Neural cell (in vitro differentiated cells): ENCODE measurements at regions not wholly inside any gene's neighbourhood (a gene's known extent, or its start where the extent isn't known, plus 50 kb on each side); places are given as distances from the start of the nearest gene placed in this dataset.
"Not testable (repeated sequence)": the region's sequence is repeated elsewhere in the genome, so short reads cannot be mapped to it uniquely, and the experiment has no call there.

Experiments used
- H2AFZ ChIP-seq: fragments of 200-600, 300-800 bp; sonication (generic), shearing (Covaris generic); 2 replicates; pipeline ENCODE4 v1.6.0; 2014; ENCODE audit warnings: low read depth, mild to moderate bottlenecking, antibody characterized with exemption, low read length, moderate library complexity
- H3F3A ChIP-seq: fragments of 200-600 bp; shearing (Covaris generic); 2 replicates; pipeline ENCODE4 v1.6.1; 2016; ENCODE audit warnings: mild to moderate bottlenecking, moderate library complexity, mixed read lengths, antibody characterized with exemption, low read length; ENCODE audit not compliant: insufficient read depth, poor library complexity, severe bottlenecking
- H3K27ac ChIP-seq: fragments of 200-600, 300-800 bp; sonication (generic), shearing (Covaris generic); 2 replicates; pipeline ENCODE4 v1.5.1; 2014; ENCODE audit warnings: mild to moderate bottlenecking, low read length, moderate library complexity
- H3K27me3 ChIP-seq: fragments of 300-800, 200-600 bp; sonication (generic), shearing (Covaris generic); 2 replicates; pipeline ENCODE4 v1.6.0; 2014; ENCODE audit warnings: mild to moderate bottlenecking, low read depth, low read length, moderate library complexity; ENCODE audit not compliant: insufficient read depth
- H3K36me3 ChIP-seq: fragments of 300-800, 200-600 bp; sonication (generic), shearing (Covaris generic); 2 replicates; pipeline ENCODE4 v1.5.1; 2014; ENCODE audit warnings: mild to moderate bottlenecking, antibody characterized with exemption, low read length, moderate library complexity; ENCODE audit not compliant: insufficient read depth
- H3K4me2 ChIP-seq: fragments of 300-800, 200-600 bp; sonication (generic), shearing (Covaris generic); 2 replicates; pipeline ENCODE4 v1.6.0; 2014; ENCODE audit warnings: mild to moderate bottlenecking, low read length
- H3K4me3 ChIP-seq: fragments of 300-800, 200-600 bp; sonication (generic), shearing (Covaris generic); 2 replicates; pipeline ENCODE4 v1.5.1; 2014; ENCODE audit warnings: mild to moderate bottlenecking, low read length, moderate library complexity
- H3K79me2 ChIP-seq: fragments of 200-600 bp; shearing (Covaris generic); replicated peaks from 2 replicates; pipeline ENCODE4 v1.6.0; 2014; ENCODE audit warnings: mild to moderate bottlenecking, low read length, moderate library complexity; ENCODE audit not compliant: insufficient read depth
- H3K9ac ChIP-seq: fragments of 300-800, 200-600 bp; sonication (generic), shearing (Covaris generic); 2 replicates; pipeline ENCODE4 v1.6.1; 2016; ENCODE audit warnings: mild to moderate bottlenecking, low read length, mixed read lengths
- H3K9me2 ChIP-seq: fragments of 200-600 bp; shearing (Covaris generic); 2 replicates; pipeline ENCODE4 v1.6.1; 2016; ENCODE audit warnings: mild to moderate bottlenecking, low read length, mixed read lengths; ENCODE audit not compliant: insufficient read depth
- H3K9me3 ChIP-seq: fragments of 200-600, 300-800 bp; sonication (generic), shearing (Covaris generic); 2 replicates; pipeline ENCODE4 v1.6.1; 2016; ENCODE audit warnings: mild to moderate bottlenecking, mixed run types, low read length, moderate library complexity, mixed read lengths
- H4K20me1 ChIP-seq: fragments of 200-600 bp; shearing (Covaris generic); 2 replicates; pipeline ENCODE4 v1.6.1; 2016; ENCODE audit warnings: mild to moderate bottlenecking, mixed run types; ENCODE audit not compliant: insufficient read depth
- EP300 ChIP-seq: fragments of 450-650 bp; conservative IDR thresholded peaks from 2 replicates; pipeline ENCODE4 v1.6.1; 2014; ENCODE audit warnings: antibody characterized with exemption, mild to moderate bottlenecking, moderate library complexity; ENCODE audit not compliant: poor library complexity, severe bottlenecking
- EZH2 ChIP-seq: fragments of 200-600, 300-800 bp; shearing (Covaris generic), sonication (generic); IDR thresholded peaks from 2 replicates; pipeline ENCODE4 v1.6.1; 2014; ENCODE audit warnings: antibody characterized with exemption, low read length, borderline replicate concordance, mild to moderate bottlenecking; ENCODE audit not compliant: insufficient read depth, poor library complexity, severe bottlenecking
- MXI1 ChIP-seq: fragments of 450-650 bp; conservative IDR thresholded peaks from 2 replicates; pipeline ENCODE4 v1.6.1; 2014; ENCODE audit warnings: antibody characterized with exemption, mild to moderate bottlenecking; ENCODE audit not compliant: poor library complexity, severe bottlenecking
- POLR2AphosphoS5 ChIP-seq: IDR thresholded peaks from 2 replicates; pipeline ENCODE4 v1.6.1; 2012
- RAD21 ChIP-seq: fragments of 450-650 bp; conservative IDR thresholded peaks from 2 replicates; pipeline ENCODE4 v1.6.1; 2014; ENCODE audit warnings: antibody characterized with exemption, mild to moderate bottlenecking, moderate library complexity
- SMC3 ChIP-seq: fragments of 450-650 bp; conservative IDR thresholded peaks from 2 replicates; pipeline ENCODE4 v1.6.1; 2014; ENCODE audit warnings: antibody characterized with exemption, mild to moderate bottlenecking, moderate library complexity; ENCODE audit not compliant: poor library complexity
- TAF1 ChIP-seq: IDR thresholded peaks from 2 replicates; pipeline ENCODE4 v1.6.1; 2012; ENCODE audit warnings: low read depth
- TF ChIP-seq, protein P1 (sequence below): fragments of 450-650 bp; IDR thresholded peaks from 2 replicates; pipeline ENCODE4 v1.5.1; 2014; ENCODE audit warnings: antibody characterized with exemption, mild to moderate bottlenecking, moderate library complexity; ENCODE audit not compliant: poor library complexity, severe bottlenecking
- TF ChIP-seq, protein P2 (sequence below): IDR thresholded peaks from 2 replicates; pipeline ENCODE4 v1.6.1; 2012; ENCODE audit warnings: borderline replicate concordance

DNA sequence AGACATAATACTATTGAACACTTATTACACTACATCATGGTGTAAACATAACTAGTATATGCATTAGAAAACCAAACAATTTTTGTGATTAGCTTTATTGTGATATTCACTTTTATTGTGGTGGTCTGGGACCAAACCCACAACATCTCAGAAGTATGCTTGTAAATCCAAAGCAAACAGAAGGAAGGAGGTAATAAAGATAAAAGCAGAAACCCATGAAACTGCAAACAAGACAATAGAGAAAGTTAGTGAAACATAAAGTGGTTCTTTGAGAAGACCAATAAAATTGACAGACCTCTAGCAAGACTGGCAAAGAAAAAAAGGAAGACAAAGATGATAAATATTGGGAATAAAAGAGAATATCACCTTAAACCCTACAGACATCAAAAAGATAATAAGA is 268.3 kb downstream of the RPAP3 start:
- TF ChIP-seq, protein P1, sequence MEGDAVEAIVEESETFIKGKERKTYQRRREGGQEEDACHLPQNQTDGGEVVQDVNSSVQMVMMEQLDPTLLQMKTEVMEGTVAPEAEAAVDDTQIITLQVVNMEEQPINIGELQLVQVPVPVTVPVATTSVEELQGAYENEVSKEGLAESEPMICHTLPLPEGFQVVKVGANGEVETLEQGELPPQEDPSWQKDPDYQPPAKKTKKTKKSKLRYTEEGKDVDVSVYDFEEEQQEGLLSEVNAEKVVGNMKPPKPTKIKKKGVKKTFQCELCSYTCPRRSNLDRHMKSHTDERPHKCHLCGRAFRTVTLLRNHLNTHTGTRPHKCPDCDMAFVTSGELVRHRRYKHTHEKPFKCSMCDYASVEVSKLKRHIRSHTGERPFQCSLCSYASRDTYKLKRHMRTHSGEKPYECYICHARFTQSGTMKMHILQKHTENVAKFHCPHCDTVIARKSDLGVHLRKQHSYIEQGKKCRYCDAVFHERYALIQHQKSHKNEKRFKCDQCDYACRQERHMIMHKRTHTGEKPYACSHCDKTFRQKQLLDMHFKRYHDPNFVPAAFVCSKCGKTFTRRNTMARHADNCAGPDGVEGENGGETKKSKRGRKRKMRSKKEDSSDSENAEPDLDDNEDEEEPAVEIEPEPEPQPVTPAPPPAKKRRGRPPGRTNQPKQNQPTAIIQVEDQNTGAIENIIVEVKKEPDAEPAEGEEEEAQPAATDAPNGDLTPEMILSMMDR, result no peak
- TF ChIP-seq EP300, result no peak
- no peak for TF ChIP-seq POLR2AphosphoS5
- no peak for TF ChIP-seq SMC3
- no peak for TF ChIP-seq RAD21
- TF ChIP-seq MXI1, result no peak
- no peak for TF ChIP-seq TAF1
- TF ChIP-seq, protein P2, sequence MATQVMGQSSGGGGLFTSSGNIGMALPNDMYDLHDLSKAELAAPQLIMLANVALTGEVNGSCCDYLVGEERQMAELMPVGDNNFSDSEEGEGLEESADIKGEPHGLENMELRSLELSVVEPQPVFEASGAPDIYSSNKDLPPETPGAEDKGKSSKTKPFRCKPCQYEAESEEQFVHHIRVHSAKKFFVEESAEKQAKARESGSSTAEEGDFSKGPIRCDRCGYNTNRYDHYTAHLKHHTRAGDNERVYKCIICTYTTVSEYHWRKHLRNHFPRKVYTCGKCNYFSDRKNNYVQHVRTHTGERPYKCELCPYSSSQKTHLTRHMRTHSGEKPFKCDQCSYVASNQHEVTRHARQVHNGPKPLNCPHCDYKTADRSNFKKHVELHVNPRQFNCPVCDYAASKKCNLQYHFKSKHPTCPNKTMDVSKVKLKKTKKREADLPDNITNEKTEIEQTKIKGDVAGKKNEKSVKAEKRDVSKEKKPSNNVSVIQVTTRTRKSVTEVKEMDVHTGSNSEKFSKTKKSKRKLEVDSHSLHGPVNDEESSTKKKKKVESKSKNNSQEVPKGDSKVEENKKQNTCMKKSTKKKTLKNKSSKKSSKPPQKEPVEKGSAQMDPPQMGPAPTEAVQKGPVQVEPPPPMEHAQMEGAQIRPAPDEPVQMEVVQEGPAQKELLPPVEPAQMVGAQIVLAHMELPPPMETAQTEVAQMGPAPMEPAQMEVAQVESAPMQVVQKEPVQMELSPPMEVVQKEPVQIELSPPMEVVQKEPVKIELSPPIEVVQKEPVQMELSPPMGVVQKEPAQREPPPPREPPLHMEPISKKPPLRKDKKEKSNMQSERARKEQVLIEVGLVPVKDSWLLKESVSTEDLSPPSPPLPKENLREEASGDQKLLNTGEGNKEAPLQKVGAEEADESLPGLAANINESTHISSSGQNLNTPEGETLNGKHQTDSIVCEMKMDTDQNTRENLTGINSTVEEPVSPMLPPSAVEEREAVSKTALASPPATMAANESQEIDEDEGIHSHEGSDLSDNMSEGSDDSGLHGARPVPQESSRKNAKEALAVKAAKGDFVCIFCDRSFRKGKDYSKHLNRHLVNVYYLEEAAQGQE, result no peak
- TF ChIP-seq EZH2, result no peak

DNA sequence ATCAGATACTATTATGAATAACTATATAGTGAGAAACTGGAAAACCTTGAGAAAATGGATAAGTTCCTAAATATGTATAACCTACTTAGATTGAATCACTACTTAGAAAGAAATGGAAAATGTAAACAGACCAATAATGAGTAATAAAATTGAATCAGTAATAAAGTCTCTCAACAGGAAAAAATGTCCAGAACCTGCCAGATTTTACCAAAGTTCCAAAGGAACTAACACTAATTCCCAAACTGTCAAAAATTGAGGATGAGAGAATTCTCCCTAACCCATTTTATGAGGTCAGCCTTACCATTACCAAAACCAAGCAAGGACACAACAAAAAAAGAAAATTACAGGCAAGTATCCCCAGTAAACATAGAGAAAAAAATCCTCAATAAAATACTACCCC is 272.0 kb downstream of the RPAP3 start:
- Histone ChIP-seq H3K36me3 (no peaks in the 10 kb centered on the region), H3K4me3 (no peak overlapping the region), H3K27me3 (no peaks in the 10 kb centered on the region), H2AFZ (no peak overlapping the region), H3F3A (no peaks in the 10 kb centered on the region), H4K20me1 (no peaks in the 10 kb centered on the region), H3K79me2 (no peaks in the 10 kb centered on the region), H3K27ac (no peak overlapping the region), H3K4me2 (no peak overlapping the region), H3K9me2 (no peaks in the 10 kb centered on the region), H3K9ac (no peak overlapping the region), H3K9me3 (no peaks in the 10 kb centered on the region)
- TF ChIP-seq POLR2AphosphoS5 (no peak), EZH2 (no peak), MXI1 (no peak), TAF1 (no peak), EP300 (no peak), RAD21 (no peak), SMC3 (no peak)
- TF ChIP-seq, protein P1, result no peak
- TF ChIP-seq, protein P2, result no peak

More for the DNA sequence above, 268.3 kb downstream of the RPAP3 start:
- Histone ChIP-seq H4K20me1 (no peaks in the 10 kb centered on the region), H3K36me3 (no peaks in the 10 kb centered on the region), H3K9me3 (no peaks in the 10 kb centered on the region), H2AFZ (no peak overlapping the region), H3K4me2 (no peak overlapping the region), H3K4me3 (no peak overlapping the region), H3K79me2 (no peaks in the 10 kb centered on the region), H3K9me2 (no peaks in the 10 kb centered on the region), H3K27me3 (no peaks in the 10 kb centered on the region), H3K9ac (no peak overlapping the region), H3K27ac (no peak overlapping the region), H3F3A (no peaks in the 10 kb centered on the region)

DNA sequence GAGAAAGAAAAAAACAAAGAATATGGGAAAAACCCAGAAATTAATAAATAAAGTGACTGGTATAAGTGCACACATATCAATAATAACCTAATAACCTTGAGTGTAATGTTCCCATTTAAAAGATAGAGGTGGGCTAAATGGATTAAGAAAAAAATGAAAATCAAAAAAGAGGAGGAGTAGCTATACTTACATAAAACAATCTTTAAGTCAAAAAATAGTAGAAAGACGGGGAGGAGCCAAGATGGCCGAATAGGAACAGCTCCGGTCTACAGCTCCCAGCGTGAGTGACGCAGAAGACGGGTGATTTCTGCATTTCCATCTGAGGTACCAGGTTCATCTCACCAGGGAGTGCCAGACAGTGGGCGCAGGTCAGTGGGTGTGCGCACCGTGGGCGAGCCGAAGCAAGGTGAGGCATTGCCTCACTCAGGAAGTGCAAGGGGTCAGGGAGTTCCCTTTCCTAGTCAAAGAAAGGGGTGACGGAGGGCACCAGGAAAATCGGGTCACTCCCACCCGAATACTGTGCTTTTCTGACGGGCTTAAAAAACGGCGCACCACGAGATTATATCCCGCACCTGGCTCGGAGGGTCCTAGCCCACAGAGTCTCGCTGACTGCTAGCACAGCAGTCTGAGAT is 279.0 kb downstream of the RPAP3 start:
- not testable (repeated sequence) for H3K27ac ChIP-seq, H3K9me2 ChIP-seq, H3K36me3 ChIP-seq, H3K79me2 ChIP-seq, H4K20me1 ChIP-seq, H3F3A ChIP-seq, H3K27me3 ChIP-seq, H3K4me3 ChIP-seq, H2AFZ ChIP-seq, H3K9me3 ChIP-seq, H3K4me2 ChIP-seq, H3K9ac ChIP-seq
